Liver (tissue), 8 donors: ENCODE measurements at regions not wholly inside any gene's neighbourhood (a gene's known extent, or its start where the extent isn't known, plus 50 kb on each side); places are given as distances from the start of the nearest gene placed in this dataset.

Experiments used
- DNase-seq: peaks from one replicate; pipeline ENCODE4 v3.0.0-alpha.2; 2017; ENCODE audit warnings: low spot score
- H3K27ac ChIP-seq, 2 donors: one replicate each; pipeline ENCODE4 v1.7.0; 2013; ENCODE audit warnings: inconsistent platforms in 2 of 2, low read length in 2 of 2, control low read depth in 1 of 2, low read depth in 1 of 2, mild to moderate bottlenecking in 1 of 2
- H3K27me3 ChIP-seq, 4 donors: one replicate each; pipeline versions ENCODE4 v1.6.1 to v1.7.0; 2013; ENCODE audit warnings: low read length in 3 of 4, inconsistent platforms in 1 of 4, mild to moderate bottlenecking in 1 of 4, moderate library complexity in 1 of 4; ENCODE audit not compliant: control insufficient read depth in 4 of 4, insufficient read depth in 4 of 4
- H3K36me3 ChIP-seq, 4 donors: one replicate each; pipeline versions ENCODE4 v1.6.1 to v1.7.0; 2013; ENCODE audit warnings: low read length in 3 of 4, mild to moderate bottlenecking in 3 of 4, low read depth in 1 of 4, moderate library complexity in 1 of 4; ENCODE audit not compliant: control insufficient read depth in 4 of 4, insufficient read depth in 3 of 4
- H3K4me1 ChIP-seq, 4 donors: one replicate each; pipeline versions ENCODE4 v1.6.1 to v1.7.0; 2013; ENCODE audit warnings: low read length in 3 of 4, mild to moderate bottlenecking in 3 of 4, moderate library complexity in 1 of 4; ENCODE audit not compliant: control insufficient read depth in 4 of 4, insufficient read depth in 4 of 4
- H3K4me3 ChIP-seq, 3 donors: one replicate each; pipeline versions ENCODE4 v1.6.1 to v1.7.0; 2013; ENCODE audit warnings: low read length in 3 of 3, control low read depth in 1 of 3, low read depth in 1 of 3, mild to moderate bottlenecking in 1 of 3
- H3K9ac ChIP-seq, 2 donors: one replicate each; pipeline ENCODE4 v1.7.0; 2013; ENCODE audit warnings: low read length in 2 of 2, mild to moderate bottlenecking in 2 of 2, moderate library complexity in 2 of 2, control low read depth in 1 of 2, low read depth in 1 of 2
- H3K9me3 ChIP-seq, 4 donors: one replicate each; pipeline versions ENCODE4 v1.6.1 to v1.7.0; 2013; ENCODE audit warnings: low read length in 3 of 4; ENCODE audit not compliant: control insufficient read depth in 4 of 4
- ATF3 ChIP-seq: IDR thresholded peaks from 2 replicates; pipeline ENCODE4 v1.6.1; 2016; ENCODE audit warnings: antibody characterized with exemption
- EGR1 ChIP-seq, 2 donors: IDR thresholded peaks; 2 replicates each; pipeline ENCODE4 v1.6.1; 2016 to 2018; ENCODE audit warnings: antibody characterized with exemption in 2 of 2, low read depth in 2 of 2
- FOXA1 ChIP-seq: IDR thresholded peaks from 2 replicates; pipeline ENCODE4 v1.6.1; 2016; ENCODE audit warnings: antibody characterized with exemption
- FOXA2 ChIP-seq: IDR thresholded peaks from 2 replicates; pipeline ENCODE4 v1.6.1; 2016; ENCODE audit warnings: antibody characterized with exemption
- HNF4A ChIP-seq, 2 donors: conservative IDR thresholded peaks; 2 replicates each; pipeline ENCODE4 v1.6.1; 2016; ENCODE audit warnings: antibody characterized with exemption in 2 of 2, mild to moderate bottlenecking in 2 of 2
- HNF4G ChIP-seq: IDR thresholded peaks from 2 replicates; pipeline ENCODE4 v1.6.1; 2016; ENCODE audit warnings: antibody characterized with exemption
- JUND ChIP-seq, 2 donors: IDR thresholded peaks; 2 replicates each; pipeline ENCODE4 v1.6.1; 2016; ENCODE audit warnings: antibody characterized with exemption in 2 of 2
- MAX ChIP-seq: IDR thresholded peaks from 2 replicates; pipeline ENCODE4 v1.6.1; 2016; ENCODE audit warnings: antibody characterized with exemption
- NR2F2 ChIP-seq: IDR thresholded peaks from 2 replicates; pipeline ENCODE4 v1.6.1; 2016; ENCODE audit warnings: antibody characterized with exemption
- RAD21 ChIP-seq, 2 donors: IDR thresholded peaks; 2 replicates each; pipeline ENCODE4 v1.6.1; 2016; ENCODE audit warnings: antibody characterized with exemption in 2 of 2, mild to moderate bottlenecking in 2 of 2
- REST ChIP-seq: IDR thresholded peaks from 2 replicates; pipeline ENCODE4 v1.6.1; 2016; ENCODE audit warnings: antibody characterized with exemption, mild to moderate bottlenecking
- RXRA ChIP-seq, 2 donors: IDR thresholded peaks; 2 replicates each; pipeline ENCODE4 v1.6.1; 2017 to 2018; ENCODE audit warnings: antibody characterized with exemption in 2 of 2, mild to moderate bottlenecking in 1 of 2
- SP1 ChIP-seq: IDR thresholded peaks from 2 replicates; pipeline ENCODE4 v1.6.1; 2018; ENCODE audit warnings: antibody characterized with exemption, mild to moderate bottlenecking
- TAF1 ChIP-seq: conservative IDR thresholded peaks from 2 replicates; pipeline ENCODE4 v1.6.1; 2016; ENCODE audit warnings: antibody characterized with exemption, mild to moderate bottlenecking
- YY1 ChIP-seq: IDR thresholded peaks from 2 replicates; pipeline ENCODE4 v1.6.1; 2016; ENCODE audit warnings: antibody characterized with exemption, mild to moderate bottlenecking
- WGBS: extraction: QIAGEN DNeasy Blood & Tissue Kit; methylation state at CpG from one replicate; pipeline ENCODE4 v1.1.7; 2013; 5-methylcytosine and 5-hydroxymethylcytosine counted together
- TF ChIP-seq, protein P1 (sequence below): fragments of 150-350 bp; IDR thresholded peaks from 2 replicates; pipeline ENCODE4 v1.5.1; 2017; ENCODE audit warnings: improper control_type of control experiment, low read depth, low read length; ENCODE audit not compliant: missing input control
- TF ChIP-seq, protein P2 (sequence below): IDR thresholded peaks from 2 replicates; pipeline ENCODE4 v1.6.1; 2016; ENCODE audit warnings: antibody characterized with exemption
- donor health status: healthy.
- donor health status: healthy.
- donor health status: healthy.
- donor health status: healthy.
- donor health status: healthy.

- no peak for DNase-seq
- Histone ChIP-seq H3K9me3 (peaks cover 0 to 13% (median under 1%) of the 10 kb centered on the region in 4 donors), H3K9ac (no peak overlapping the region), H3K27ac (no peak overlapping the region), H3K4me3 (no peak overlapping the region), H3K4me1 (no peaks in the 10 kb centered on the region), H3K36me3 (no peaks in the 10 kb centered on the region), H3K27me3 (no peaks in the 10 kb centered on the region)
- TF ChIP-seq EGR1 (IDR thresholded peaks at IDR 0.05; ENCODE audit: low read depth in 2 of 2) = no peak
- TF ChIP-seq ATF3 = no peak
- no peak for TF ChIP-seq JUND (IDR thresholded peaks at IDR 0.05)
- no peak for TF ChIP-seq NR2F2
- TF ChIP-seq RAD21 (IDR thresholded peaks at IDR 0.05) = no peak
- TF ChIP-seq HNF4A (conservative IDR thresholded peaks at IDR 0.05) = no peak
- TF ChIP-seq FOXA1 = no peak
- no peak for TF ChIP-seq TAF1
- TF ChIP-seq, protein P1, sequence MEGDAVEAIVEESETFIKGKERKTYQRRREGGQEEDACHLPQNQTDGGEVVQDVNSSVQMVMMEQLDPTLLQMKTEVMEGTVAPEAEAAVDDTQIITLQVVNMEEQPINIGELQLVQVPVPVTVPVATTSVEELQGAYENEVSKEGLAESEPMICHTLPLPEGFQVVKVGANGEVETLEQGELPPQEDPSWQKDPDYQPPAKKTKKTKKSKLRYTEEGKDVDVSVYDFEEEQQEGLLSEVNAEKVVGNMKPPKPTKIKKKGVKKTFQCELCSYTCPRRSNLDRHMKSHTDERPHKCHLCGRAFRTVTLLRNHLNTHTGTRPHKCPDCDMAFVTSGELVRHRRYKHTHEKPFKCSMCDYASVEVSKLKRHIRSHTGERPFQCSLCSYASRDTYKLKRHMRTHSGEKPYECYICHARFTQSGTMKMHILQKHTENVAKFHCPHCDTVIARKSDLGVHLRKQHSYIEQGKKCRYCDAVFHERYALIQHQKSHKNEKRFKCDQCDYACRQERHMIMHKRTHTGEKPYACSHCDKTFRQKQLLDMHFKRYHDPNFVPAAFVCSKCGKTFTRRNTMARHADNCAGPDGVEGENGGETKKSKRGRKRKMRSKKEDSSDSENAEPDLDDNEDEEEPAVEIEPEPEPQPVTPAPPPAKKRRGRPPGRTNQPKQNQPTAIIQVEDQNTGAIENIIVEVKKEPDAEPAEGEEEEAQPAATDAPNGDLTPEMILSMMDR = no peak
- no peak for TF ChIP-seq REST
- no peak for TF ChIP-seq RXRA (IDR thresholded peaks at IDR 0.05)
- TF ChIP-seq MAX = no peak
- no peak for TF ChIP-seq HNF4G
- no peak for TF ChIP-seq SP1
- no peak for TF ChIP-seq FOXA2
- WGBS = 89% methylated on average over 8 of the region's 8 CpGs
Observed at GRCh38 chr9:96108691-96109380, 193.1 kb downstream of the HSD17B3 start.

- no peak for DNase-seq
- WGBS = 63% methylated on average over 2 of the region's 2 CpGs
- H3K27ac ChIP-seq = no peak overlapping the region
- H3K9me3 ChIP-seq = peaks cover 0 to 13% (median under 1%) of the 10 kb centered on the region in 4 donors
- no peak overlapping the region for H3K4me3 ChIP-seq
- H3K9ac ChIP-seq = no peak overlapping the region
- H3K4me1 ChIP-seq = no peaks in the 10 kb centered on the region
- H3K27me3 ChIP-seq = no peaks in the 10 kb centered on the region
- H3K36me3 ChIP-seq = no peaks in the 10 kb centered on the region
- TF ChIP-seq RXRA (IDR thresholded peaks at IDR 0.05) (no peak), SP1 (no peak), TAF1 (no peak), FOXA1 (no peak), NR2F2 (no peak), YY1 (no peak), RAD21 (IDR thresholded peaks at IDR 0.05) (no peak), EGR1 (IDR thresholded peaks at IDR 0.05; ENCODE audit: low read depth in 2 of 2) (no peak), JUND (IDR thresholded peaks at IDR 0.05) (no peak), HNF4G (no peak), FOXA2 (no peak), HNF4A (conservative IDR thresholded peaks at IDR 0.05) (no peak), REST (no peak)
- TF ChIP-seq, protein P1 = no peak
- TF ChIP-seq, protein P2, sequence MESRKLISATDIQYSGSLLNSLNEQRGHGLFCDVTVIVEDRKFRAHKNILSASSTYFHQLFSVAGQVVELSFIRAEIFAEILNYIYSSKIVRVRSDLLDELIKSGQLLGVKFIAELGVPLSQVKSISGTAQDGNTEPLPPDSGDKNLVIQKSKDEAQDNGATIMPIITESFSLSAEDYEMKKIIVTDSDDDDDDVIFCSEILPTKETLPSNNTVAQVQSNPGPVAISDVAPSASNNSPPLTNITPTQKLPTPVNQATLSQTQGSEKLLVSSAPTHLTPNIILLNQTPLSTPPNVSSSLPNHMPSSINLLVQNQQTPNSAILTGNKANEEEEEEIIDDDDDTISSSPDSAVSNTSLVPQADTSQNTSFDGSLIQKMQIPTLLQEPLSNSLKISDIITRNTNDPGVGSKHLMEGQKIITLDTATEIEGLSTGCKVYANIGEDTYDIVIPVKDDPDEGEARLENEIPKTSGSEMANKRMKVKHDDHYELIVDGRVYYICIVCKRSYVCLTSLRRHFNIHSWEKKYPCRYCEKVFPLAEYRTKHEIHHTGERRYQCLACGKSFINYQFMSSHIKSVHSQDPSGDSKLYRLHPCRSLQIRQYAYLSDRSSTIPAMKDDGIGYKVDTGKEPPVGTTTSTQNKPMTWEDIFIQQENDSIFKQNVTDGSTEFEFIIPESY = no peak
Observed at GRCh38 chr9:96107436-96107835, 194.5 kb downstream of the HSD17B3 start.
